G401.6 (cell line): ENCODE measurements at regions not wholly inside any gene's neighbourhood (a gene's known extent, or its start where the extent isn't known, plus 50 kb on each side); places are given as distances from the start of the nearest gene placed in this dataset.

Source experiments
- FAIRE-seq: peaks from 2 replicates; lab custom pipeline; 2012; peaks lifted over from hg19 to GRCh38; lab: Jason Lieb, UNC

DNA sequence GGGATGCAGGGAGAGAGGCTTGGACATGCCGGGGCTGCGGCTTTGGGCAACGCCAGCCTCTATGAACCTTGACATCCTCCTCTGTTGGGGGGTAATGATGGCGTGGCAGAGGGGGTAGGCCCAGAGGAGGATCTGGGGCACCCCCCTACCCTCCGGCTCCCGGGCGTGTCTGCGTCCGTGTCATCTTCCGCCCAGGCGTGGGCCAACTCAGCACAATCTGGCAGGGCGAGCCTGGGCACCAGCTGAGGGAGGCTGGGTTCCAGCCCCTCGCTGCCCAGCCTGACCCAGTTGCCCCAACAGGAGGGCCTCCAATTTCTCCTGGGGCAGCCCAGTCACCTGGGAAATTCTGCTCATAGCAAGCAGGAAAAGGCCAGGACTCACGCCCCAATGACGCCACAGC, 62.9 kb upstream of the IL17B start:
- FAIRE-seq: no peak

DNA sequence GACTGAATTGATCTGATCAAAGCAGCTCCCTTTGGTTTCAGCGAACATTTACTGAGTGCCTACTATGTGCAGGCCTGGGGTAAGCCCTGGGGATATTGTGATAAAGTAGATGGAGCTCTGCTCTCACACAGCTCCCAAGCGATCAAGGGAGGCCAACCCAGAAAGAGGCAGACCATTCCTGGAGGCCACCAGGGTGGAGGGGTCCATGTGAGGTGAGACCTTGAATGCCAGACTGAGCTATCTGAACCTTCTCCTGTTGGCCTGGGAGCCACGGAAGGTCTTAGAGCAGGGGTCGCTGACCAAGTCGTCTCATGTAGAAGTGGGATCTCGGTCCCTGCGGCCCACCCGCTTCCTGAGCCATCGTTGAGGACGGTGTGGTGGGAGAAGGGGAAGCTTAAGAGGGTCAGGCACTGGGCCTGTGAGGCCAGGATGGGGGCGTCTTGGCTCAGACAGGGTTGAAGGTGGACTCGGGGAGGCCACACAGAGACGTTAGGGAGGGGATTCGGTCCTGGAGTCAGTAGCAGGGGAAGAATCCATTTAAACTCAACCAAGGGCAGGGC, 62.2 kb upstream of the IL17B start:
- FAIRE-seq: no peak

DNA sequence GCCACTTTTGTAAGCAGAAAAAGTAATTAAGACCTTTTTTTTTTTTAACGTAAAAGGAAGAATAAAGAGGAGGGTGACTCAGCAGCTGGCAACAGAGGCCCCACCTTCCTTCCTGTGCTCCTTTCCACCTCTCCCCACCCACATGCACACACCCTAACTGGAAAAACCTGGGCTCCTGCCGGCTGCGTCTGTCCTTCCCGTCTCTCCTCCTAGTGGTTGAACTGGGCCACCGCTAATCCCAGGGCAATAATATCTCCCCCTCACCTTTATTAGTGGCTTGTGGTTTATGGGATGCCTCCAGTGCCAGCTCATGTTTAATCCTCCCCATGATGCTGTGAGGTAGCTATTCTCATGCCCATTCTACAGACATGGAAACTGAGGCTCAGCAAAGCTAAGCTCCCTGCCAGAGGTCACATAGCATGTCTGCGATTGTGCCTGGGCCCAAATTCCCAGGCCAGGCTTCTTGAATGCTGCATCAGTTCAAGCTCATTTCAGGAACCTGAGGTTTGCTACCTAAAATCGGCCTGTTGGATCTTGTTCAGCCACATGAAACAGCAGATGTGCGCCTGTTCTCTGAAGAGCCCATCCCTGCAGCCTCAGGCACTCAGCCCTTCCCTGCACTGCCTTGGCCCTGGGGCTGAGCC, 60.9 kb upstream of the IL17B start:
- no peak for FAIRE-seq

DNA sequence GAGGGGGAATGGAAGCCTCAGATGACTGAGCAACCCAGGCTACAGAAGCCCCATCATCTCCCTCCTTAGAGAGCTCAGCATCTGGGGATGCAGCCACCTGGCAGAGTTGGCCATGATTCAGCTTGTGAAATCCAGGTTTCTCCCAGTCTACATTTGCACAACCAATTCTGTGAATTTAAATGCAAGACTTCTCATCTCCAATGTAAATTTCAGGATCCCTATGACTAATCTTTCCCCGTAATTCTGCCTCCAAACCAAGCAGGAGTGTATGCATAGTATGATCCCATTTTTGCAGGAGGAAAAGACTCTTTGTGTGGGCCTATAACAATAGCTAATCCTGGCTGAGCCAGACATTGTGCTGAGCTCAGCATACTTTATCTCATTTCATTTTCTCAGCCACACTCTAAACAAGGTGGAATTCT, 59.6 kb upstream of the IL17B start:
- no peak for FAIRE-seq

DNA sequence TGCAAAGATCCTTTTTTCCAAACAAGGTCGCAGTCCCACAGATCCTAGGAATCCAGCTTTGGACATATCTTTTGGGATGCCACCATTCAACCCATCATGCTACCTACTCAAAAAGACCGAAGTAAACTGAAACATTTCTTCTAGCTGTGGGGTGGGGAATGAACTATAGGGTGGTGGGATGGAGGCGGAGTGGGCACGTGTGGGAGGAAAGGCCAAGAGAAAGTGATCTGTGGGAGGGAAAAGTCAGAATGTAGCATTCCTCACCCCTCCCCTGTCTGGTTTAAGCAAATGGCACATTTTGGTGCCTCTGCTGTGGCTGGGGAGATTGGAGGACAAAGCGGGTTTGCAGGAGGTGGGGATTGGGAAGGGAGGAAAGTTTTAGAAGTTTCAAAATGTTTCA, 59.2 kb upstream of the IL17B start:
- FAIRE-seq: no peak

DNA sequence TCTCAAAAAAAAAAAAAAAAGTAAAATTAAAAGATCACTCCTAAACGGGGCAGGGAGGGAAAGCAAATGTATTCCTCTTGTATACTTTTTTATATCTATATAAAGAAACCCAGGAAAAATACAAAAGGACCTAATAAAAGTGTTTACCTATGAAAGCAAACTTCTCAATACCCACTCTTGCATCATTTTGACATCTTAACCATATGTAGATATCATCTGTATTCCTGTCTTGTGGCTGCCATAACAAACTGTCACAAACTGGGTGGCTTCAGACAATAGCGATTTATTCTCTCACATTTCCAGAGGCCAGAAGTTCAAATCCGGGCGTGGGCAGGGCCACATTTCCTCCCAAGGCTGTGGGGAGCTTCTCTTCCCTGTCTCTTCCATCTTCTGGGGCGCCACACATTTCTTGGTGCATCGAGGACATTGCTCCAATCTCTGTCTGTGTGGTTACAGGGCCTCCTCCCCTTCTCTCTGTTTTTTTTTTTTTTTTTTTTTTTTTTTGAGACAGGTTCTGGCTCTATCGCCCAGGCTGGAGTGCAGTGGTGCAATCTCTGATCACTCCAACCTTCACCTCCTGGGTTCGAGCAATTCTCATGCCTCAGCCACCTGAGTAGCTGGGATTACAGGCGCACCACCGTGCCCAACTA, 58.4 kb upstream of the IL17B start:
- FAIRE-seq: no peak

DNA sequence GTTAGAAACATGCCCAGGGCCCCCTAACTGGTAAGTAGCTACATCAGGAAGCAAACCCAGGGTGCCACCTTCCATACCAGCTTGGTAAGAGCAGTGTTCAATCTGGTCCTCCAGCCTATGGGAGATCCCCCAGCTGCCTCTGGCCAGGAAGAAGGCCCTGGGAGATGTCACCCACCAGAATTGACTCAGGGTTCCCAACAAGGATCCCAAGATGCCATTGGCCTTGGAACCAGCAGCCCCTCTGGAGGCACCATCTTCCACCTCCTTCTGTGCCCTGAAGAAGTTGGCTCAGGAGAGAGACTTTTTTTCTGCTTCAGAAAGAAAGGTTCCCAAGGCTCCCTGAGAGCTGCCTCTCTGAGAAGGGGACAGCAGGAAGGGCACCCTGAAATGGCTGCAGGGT, 56.6 kb upstream of the IL17B start:
- FAIRE-seq: no peak

DNA sequence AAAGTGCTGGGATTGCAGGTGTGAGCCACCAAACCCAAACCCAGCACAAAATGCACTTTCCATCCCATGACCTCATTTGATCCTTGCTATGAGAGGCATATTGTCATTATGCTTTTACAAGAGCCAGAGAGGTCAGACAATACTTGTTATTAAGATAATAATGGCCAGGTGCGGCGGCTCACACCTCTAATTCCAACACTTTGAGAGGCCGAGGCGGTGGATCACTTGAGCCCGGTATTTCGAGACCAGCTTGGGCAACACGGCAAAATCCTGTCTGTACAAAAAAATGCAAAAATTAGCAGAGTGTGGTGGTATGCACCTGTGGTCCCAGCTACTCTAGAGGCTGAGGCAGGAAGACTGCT, 55.9 kb upstream of the IL17B start:
- no peak for FAIRE-seq

DNA sequence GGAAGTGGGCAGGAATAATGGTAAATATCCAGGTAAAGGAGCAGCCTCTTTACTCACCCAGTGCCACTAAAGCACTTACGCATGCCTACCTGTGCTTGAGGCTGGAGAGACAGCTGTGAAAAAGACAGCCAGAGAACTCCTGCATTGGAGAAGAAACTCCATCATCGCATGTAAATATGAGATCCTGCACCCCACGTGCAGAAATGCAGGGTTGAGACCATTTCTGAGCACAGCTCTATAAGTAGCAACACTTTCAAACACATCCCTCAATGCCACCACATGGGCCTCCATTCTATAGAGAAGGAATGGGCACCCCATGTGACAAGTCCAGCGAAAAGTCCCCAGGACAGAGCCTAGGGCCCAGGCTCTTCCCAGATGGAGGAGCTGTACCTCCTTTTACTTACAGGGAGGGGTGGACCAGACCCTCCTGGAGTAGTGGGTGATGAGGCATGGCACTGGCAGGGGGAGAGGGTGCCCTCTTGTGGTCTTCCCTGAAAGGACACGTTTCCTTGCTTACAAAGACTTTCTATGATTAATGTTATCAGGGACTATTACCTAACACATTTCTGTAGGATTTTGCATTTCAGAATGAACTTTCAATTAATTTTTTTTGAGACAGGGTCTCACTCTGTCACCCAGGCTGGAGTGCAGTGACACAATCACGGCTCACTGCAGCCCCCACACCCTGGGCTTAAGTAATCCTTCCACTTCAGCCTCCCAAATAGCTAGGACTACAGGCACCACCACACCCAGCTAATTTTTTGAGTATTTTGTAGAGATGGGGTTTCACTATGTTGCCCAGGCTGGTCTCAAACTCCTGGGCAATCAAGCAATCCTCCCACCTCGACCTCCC, 55.3 kb upstream of the IL17B start:
- peak; percentile 80 for FAIRE-seq

DNA sequence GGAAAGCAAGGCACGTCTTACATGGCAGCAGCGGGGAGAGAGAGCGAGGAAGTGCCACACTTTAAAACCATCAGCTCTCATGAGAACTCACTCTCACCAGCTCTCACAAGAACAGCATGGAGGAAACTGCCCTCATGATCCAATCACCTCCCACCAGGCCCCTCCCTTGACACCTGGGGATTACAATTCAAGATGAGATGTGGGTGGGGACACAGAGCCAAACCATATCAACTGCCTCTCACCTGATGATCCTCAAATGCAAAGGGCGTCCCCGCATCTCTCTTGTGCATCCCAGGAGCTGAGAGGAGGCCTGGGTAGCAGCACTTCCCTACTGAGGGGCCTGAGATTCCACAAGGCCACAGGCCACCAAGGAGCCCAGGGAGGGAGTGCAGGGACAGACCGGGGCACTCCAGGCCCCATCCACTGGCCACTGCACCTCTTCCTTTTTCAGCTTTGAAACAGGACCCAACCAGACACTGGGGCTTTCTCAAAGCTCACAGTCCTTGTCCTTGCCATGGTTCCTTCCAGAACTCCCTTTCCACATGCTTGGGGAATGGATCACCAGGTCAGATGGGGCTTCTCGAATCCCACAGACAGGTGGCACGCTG, 54.5 kb upstream of the IL17B start:
- FAIRE-seq: no peak

DNA sequence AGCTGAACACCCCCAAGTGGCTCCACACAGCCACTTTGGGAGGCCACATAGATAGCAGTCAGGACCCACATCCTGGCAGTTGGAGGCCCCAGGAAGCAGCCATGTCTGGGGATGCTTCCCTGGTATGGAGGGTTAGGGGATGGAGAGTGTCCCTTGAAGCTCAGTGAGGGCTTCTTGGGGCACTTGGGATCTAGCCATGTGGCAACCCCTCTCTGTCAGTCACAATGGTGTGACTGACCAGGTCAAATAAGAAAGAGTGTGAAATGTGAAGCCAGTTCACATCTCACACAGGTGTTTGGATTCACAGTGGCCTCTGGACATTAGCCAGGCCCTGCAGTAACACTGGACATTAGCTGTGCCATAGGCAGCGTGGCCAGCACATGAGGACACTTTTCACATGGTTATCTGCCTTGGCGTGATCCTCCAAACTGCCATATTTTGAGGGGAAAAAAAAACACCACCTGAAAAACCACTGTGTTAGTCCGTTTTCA, 53.9 kb upstream of the IL17B start:
- no peak for FAIRE-seq

DNA sequence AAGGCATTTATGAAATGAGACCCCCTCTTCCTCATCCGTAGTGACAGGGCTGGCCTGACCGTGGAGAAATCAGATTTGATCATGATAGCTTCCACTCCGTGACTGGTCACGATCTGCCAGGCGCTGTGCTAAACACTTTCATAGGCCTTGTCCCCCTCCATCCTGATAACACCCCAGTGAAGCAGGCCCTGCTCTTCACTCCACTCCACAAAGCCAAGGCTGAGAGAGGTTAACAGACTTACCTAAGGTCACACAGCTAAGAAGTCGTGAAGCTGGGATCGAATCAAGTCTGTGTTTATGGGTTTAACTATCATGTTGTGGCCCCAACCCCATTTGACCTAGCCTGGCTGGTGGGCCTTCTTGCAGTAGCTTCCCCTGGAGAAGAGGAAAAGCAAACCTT, 53.3 kb upstream of the IL17B start:
- no peak for FAIRE-seq

DNA sequence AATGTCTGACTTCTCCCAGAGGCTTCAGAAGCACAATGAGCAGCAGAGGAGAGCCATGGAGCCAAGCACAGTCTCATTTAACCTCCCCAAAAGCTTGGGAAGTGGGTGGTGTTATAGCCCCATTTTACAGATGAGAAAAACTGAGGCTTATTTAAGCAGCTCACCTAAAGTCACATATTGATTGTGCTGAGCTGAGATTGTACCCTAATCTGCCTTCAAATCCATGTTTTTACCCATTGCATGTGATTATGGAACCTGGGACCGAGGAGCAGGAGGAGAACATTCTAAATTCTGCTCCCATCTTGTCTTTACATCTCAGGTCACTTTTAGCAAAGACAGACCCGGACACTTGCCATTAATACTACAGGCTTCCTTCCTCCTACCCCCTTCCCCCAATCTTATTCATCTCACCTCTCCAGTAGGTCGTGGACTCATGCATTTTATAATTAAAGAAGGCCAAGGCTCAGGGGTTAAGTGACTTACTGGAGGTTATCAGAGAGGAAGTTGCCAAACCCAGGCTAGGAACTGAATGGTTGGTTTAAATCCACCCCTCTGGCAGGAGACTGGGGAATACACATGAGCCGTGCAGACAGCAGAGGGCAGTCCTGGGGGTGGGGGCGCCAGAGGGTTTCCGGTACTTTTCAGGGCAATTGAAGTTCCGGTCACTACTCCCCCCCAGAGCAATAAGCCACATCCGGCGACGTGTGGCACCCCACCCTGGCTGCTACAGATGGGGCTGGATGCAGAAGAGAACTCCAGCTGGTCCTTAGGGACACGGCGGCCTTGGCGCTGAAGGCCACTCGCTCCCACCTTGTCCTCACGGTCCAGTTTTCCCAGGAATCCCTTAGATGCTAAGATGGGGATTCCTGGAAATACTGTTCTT, 51.0 kb upstream of the IL17B start:
- FAIRE-seq: no peak
